GM12892 (cell line): ENCODE measurements at regions not wholly inside any gene's neighbourhood (a gene's known extent, or its start where the extent isn't known, plus 50 kb on each side); places are given as distances from the start of the nearest gene placed in this dataset.

ENCODE experiments used
- POLR2A ChIP-seq: IDR thresholded peaks from 2 replicates; pipeline ENCODE4 v1.6.1; 2011; ENCODE audit warnings: low read depth, low read length, control low read depth
- POLR2AphosphoS5 ChIP-seq: IDR thresholded peaks from 2 replicates; pipeline ENCODE4 v1.6.1; 2011; ENCODE audit warnings: low read depth, low read length, control low read depth

- TF ChIP-seq POLR2AphosphoS5, result no peak
- TF ChIP-seq POLR2A, result no peak
Measured at GRCh38 chr2:129794116-129794515, 185.3 kb upstream of the RAB6C start.
